SU-DHL-6 (cell line): ENCODE measurements at regions not wholly inside any gene's neighbourhood (a gene's known extent, or its start where the extent isn't known, plus 50 kb on each side); places are given as distances from the start of the nearest gene placed in this dataset.

Experiments used
- CTCF ChIP-seq: fragments of 200-600 bp; sonication (generic); IDR thresholded peaks from one replicate; pipeline ENCODE4 v1.5.1; 2017; ENCODE audit warnings: antibody characterized with exemption, mild to moderate bottlenecking, low read length, moderate library complexity; ENCODE audit not compliant: insufficient read depth, poor library complexity, severe bottlenecking
- EZH2phosphoT487 ChIP-seq: fragments of 200-600 bp; sonication (generic), shearing (Covaris generic); conservative IDR thresholded peaks from 2 replicates; pipeline ENCODE4 v1.6.1; 2018; ENCODE audit warnings: mild to moderate bottlenecking, antibody characterized with exemption, low read length, moderate library complexity, mixed read lengths

- TF ChIP-seq CTCF: no peak
- TF ChIP-seq EZH2phosphoT487: no peak
These were observed 108.7 kb downstream of the CD47 start for GRCh38 chr3:107982165-107982564.
